HepG2 (cell line): ENCODE measurements at regions not wholly inside any gene's neighbourhood (a gene's known extent, or its start where the extent isn't known, plus 50 kb on each side); places are given as distances from the start of the nearest gene placed in this dataset.

ENCODE experiments used
- NR1H2 ChIP-seq: sonication (generic); formaldehyde crosslinking; IDR thresholded peaks from 2 replicates; pipeline ENCODE4 v1.8.1; 2022; ENCODE audit warnings: low read depth, missing genetic modification reagents, borderline replicate concordance
- SRSF4 ChIP-seq: fragments of 200-400 bp; formaldehyde crosslinking; IDR thresholded peaks from one replicate; pipeline ENCODE4 v1.6.1; 2018; ENCODE audit warnings: mild to moderate bottlenecking, low read depth, low read length, moderate library complexity; ENCODE audit not compliant: poor library complexity, severe bottlenecking
- WIZ ChIP-seq: sonication (generic); formaldehyde crosslinking; IDR thresholded peaks from 2 replicates; pipeline ENCODE4 v1.5.1; 2020; ENCODE audit warnings: mild to moderate bottlenecking, missing genetic modification reagents
- ZNF446 ChIP-seq: sonication (generic); formaldehyde crosslinking; IDR thresholded peaks from 2 replicates; pipeline ENCODE4 v1.5.0; 2020; ENCODE audit warnings: mild to moderate bottlenecking, missing genetic modification reagents
- ZNF766 ChIP-seq: sonication (generic); formaldehyde crosslinking; IDR thresholded peaks from 2 replicates; pipeline ENCODE4 v1.5.0; 2020; ENCODE audit warnings: missing genetic modification reagents, borderline replicate concordance
- TF ChIP-seq, protein P1 (sequence below): sonication (generic); formaldehyde crosslinking; conservative IDR thresholded peaks from 2 replicates; pipeline ENCODE4 v1.4.0; 2020; ENCODE audit warnings: missing genetic modification reagents
- TF ChIP-seq, protein P2 (sequence below): sonication (generic); formaldehyde crosslinking; conservative IDR thresholded peaks from 2 replicates; pipeline ENCODE4 v1.4.0; 2020; ENCODE audit warnings: mild to moderate bottlenecking, missing genetic modification reagents, moderate library complexity
- TF ChIP-seq, protein P3 (sequence below): sonication (generic); formaldehyde crosslinking; IDR thresholded peaks from 2 replicates; pipeline ENCODE4 v1.4.0; 2020; ENCODE audit warnings: missing genetic modification reagents
- TF ChIP-seq, protein P4 (sequence below): IDR thresholded peaks from 2 replicates; pipeline ENCODE4 v1.6.1; 2012; ENCODE audit warnings: low read depth, low read length, improper control_type of control experiment
- TF ChIP-seq, protein P5 (sequence below): sonication (generic); formaldehyde crosslinking; conservative IDR thresholded peaks from 2 replicates; pipeline ENCODE4 v1.8.0; 2022; ENCODE audit warnings: mild to moderate bottlenecking, moderate library complexity, missing genetic modification reagents
- TF ChIP-seq, protein P6 (sequence below), 2 experiments: sonication (generic) in 1 of 2; formaldehyde crosslinking in 1 of 2; IDR thresholded peaks; 2 replicates each; pipeline versions ENCODE4 v1.4.0 to v1.6.1; 2018 to 2020; ENCODE audit warnings: missing genetic modification reagents in 2 of 2, borderline replicate concordance in 1 of 2, low read depth in 1 of 2, mild to moderate bottlenecking in 1 of 2, missing biosample characterization in 1 of 2

DNA sequence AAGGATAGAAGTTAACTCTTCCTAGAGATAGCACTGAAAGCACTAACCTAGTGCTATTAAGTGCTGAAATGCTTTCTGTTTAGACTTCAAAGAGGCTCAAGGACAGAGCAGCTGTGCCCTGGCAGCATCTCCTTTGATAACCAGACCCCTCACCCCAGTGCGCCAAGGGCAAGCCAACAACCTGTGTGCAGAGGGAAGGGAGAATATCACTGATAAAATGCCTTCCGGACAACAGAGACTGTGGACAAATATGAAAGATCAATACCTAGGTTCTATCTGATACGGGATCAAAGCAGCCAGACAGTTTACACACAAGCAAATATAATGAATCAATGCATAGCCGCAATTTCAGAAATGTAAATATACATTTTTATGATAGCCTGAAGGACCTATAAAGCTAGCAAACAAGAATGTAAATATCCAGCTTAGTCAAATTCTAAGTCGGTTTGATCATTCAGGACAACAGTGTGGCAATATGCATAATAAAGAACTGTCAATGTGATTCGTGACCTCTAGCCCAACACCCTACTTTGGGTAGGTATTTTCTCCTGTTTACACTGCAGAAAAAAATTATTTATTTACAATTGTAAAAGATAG is 91.8 kb upstream of the RFX8 start (continued):
- TF ChIP-seq, protein P1, sequence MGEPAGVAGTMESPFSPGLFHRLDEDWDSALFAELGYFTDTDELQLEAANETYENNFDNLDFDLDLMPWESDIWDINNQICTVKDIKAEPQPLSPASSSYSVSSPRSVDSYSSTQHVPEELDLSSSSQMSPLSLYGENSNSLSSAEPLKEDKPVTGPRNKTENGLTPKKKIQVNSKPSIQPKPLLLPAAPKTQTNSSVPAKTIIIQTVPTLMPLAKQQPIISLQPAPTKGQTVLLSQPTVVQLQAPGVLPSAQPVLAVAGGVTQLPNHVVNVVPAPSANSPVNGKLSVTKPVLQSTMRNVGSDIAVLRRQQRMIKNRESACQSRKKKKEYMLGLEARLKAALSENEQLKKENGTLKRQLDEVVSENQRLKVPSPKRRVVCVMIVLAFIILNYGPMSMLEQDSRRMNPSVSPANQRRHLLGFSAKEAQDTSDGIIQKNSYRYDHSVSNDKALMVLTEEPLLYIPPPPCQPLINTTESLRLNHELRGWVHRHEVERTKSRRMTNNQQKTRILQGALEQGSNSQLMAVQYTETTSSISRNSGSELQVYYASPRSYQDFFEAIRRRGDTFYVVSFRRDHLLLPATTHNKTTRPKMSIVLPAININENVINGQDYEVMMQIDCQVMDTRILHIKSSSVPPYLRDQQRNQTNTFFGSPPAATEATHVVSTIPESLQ (CRISPR knock-in tag): 0 out of 2 replicates have a peak, but pooled peaks have one; percentile 8
- TF ChIP-seq SRSF4 (no peak), WIZ (CRISPR knock-in tag) (peak; percentile 85; the same call in 1 of the 2 replicates), ZNF446 (CRISPR knock-in tag) (no peak), ZNF766 (CRISPR knock-in tag) (no peak; the same call in 1 of the 2 replicates), NR1H2 (no peak; the same call in 1 of the 2 replicates)
- TF ChIP-seq, protein P2, sequence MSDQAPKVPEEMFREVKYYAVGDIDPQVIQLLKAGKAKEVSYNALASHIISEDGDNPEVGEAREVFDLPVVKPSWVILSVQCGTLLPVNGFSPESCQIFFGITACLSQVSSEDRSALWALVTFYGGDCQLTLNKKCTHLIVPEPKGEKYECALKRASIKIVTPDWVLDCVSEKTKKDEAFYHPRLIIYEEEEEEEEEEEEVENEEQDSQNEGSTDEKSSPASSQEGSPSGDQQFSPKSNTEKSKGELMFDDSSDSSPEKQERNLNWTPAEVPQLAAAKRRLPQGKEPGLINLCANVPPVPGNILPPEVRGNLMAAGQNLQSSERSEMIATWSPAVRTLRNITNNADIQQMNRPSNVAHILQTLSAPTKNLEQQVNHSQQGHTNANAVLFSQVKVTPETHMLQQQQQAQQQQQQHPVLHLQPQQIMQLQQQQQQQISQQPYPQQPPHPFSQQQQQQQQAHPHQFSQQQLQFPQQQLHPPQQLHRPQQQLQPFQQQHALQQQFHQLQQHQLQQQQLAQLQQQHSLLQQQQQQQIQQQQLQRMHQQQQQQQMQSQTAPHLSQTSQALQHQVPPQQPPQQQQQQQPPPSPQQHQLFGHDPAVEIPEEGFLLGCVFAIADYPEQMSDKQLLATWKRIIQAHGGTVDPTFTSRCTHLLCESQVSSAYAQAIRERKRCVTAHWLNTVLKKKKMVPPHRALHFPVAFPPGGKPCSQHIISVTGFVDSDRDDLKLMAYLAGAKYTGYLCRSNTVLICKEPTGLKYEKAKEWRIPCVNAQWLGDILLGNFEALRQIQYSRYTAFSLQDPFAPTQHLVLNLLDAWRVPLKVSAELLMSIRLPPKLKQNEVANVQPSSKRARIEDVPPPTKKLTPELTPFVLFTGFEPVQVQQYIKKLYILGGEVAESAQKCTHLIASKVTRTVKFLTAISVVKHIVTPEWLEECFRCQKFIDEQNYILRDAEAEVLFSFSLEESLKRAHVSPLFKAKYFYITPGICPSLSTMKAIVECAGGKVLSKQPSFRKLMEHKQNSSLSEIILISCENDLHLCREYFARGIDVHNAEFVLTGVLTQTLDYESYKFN: peak; percentile 98
- TF ChIP-seq, protein P3, sequence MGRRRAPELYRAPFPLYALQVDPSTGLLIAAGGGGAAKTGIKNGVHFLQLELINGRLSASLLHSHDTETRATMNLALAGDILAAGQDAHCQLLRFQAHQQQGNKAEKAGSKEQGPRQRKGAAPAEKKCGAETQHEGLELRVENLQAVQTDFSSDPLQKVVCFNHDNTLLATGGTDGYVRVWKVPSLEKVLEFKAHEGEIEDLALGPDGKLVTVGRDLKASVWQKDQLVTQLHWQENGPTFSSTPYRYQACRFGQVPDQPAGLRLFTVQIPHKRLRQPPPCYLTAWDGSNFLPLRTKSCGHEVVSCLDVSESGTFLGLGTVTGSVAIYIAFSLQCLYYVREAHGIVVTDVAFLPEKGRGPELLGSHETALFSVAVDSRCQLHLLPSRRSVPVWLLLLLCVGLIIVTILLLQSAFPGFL (CRISPR knock-in tag): no peak
- TF ChIP-seq, protein P4, sequence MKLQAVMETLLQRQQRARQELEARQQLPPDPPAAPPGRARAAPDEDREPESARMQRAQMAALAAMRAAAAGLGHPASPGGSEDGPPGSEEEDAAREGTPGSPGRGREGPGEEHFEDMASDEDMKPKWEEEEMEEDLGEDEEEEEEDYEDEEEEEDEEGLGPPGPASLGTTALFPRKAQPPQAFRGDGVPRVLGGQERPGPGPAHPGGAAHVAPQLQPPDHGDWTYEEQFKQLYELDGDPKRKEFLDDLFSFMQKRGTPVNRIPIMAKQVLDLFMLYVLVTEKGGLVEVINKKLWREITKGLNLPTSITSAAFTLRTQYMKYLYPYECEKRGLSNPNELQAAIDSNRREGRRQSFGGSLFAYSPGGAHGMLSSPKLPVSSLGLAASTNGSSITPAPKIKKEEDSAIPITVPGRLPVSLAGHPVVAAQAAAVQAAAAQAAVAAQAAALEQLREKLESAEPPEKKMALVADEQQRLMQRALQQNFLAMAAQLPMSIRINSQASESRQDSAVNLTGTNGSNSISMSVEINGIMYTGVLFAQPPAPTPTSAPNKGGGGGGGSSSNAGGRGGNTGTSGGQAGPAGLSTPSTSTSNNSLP: peak; percentile 100
- TF ChIP-seq, protein P5, sequence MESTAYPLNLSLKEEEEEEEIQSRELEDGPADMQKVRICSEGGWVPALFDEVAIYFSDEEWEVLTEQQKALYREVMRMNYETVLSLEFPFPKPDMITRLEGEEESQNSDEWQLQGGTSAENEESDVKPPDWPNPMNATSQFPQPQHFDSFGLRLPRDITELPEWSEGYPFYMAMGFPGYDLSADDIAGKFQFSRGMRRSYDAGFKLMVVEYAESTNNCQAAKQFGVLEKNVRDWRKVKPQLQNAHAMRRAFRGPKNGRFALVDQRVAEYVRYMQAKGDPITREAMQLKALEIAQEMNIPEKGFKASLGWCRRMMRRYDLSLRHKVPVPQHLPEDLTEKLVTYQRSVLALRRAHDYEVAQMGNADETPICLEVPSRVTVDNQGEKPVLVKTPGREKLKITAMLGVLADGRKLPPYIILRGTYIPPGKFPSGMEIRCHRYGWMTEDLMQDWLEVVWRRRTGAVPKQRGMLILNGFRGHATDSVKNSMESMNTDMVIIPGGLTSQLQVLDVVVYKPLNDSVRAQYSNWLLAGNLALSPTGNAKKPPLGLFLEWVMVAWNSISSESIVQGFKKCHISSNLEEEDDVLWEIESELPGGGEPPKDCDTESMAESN (CRISPR knock-in tag): peak; percentile 87
- TF ChIP-seq, protein P6, sequence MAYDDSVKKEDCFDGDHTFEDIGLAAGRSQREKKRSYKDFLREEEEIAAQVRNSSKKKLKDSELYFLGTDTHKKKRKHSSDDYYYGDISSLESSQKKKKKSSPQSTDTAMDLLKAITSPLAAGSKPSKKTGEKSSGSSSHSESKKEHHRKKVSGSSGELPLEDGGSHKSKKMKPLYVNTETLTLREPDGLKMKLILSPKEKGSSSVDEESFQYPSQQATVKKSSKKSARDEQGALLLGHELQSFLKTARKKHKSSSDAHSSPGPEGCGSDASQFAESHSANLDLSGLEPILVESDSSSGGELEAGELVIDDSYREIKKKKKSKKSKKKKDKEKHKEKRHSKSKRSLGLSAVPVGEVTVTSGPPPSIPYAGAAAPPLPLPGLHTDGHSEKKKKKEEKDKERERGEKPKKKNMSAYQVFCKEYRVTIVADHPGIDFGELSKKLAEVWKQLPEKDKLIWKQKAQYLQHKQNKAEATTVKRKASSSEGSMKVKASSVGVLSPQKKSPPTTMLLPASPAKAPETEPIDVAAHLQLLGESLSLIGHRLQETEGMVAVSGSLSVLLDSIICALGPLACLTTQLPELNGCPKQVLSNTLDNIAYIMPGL (CRISPR knock-in tag; IDR thresholded peaks at IDR 0.05; ENCODE audit: borderline replicate concordance in 1 of 2, low read depth in 1 of 2): peak in 1 of 2 experiments; percentile 82; a peak in 1 of 4 replicates
